Jurkat, Clone E6-1 (cell line): ENCODE measurements at regions not wholly inside any gene's neighbourhood (a gene's known extent, or its start where the extent isn't known, plus 50 kb on each side); places are given as distances from the start of the nearest gene placed in this dataset.
A peak's percentile ranks its signal among the peaks of the same experiment; 100 is the strongest.

Source experiments
- DNase-seq: peaks from one replicate; pipeline ENCODE4 v3.0.0-alpha.2; 2011; ENCODE audit warnings: low read depth, low spot score
- H3K4me3 ChIP-seq: 2 replicates; pipeline ENCODE4 v1.5.1; 2011; ENCODE audit warnings: mild to moderate bottlenecking, low read length, control low read depth, moderate library complexity

- no peak overlapping the region for H3K4me3 ChIP-seq
- DNase-seq = no peak
Measured at GRCh38 chr3:146818301-146818700, 213.2 kb upstream of the PLSCR5 start.

DNA sequence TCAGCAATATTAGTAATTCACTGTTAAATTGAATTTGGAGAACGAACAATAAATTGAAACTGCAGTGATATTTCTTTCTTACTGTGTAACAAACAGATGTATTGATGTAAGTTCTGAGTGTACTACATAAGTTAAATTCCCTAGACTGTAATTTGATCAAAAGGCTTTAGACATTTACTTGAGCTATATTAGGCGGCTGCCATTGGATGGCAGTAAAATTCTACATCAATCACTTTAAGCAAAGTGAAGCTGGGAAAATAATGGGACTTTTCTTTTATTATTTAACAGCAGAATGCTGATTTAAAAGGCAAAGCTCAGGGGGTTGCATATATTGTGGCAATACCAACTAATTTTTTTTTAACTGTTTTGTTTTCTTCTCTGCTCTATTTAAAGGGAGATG is 212.6 kb upstream of the PLSCR5 start:
- no peak overlapping the region for H3K4me3 ChIP-seq
- DNase-seq = peak; percentile 2

GRCh38 chr3:146814601-146815315 is 209.6 kb upstream of the PLSCR5 start:
- DNase-seq = no peak
- no peak overlapping the region for H3K4me3 ChIP-seq

GRCh38 chr3:146813496-146813895 is 208.3 kb upstream of the PLSCR5 start:
- no peak for DNase-seq
- H3K4me3 ChIP-seq = no peak overlapping the region

DNA sequence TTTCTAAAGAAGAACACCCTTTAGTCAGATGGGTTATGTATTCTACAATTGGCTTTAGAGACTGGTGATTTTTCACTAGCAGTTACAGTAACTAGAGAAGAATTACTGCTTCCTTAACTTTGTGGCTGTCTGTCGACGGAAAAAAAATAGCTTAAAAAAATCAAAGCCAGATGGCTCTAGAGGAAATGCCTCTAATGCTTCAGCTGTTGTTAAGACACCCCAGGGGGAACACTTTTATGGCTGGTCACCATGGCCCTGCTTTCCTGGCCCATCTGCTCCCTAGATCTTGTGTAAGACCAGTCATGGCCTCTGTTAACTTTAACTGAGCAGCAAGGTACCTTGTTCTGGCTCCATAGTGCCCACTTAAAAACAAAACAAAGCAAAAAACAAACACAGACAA is 198.6 kb upstream of the PLSCR5 start:
- H3K4me3 ChIP-seq = no peak overlapping the region
- no peak for DNase-seq

GRCh38 chr3:146801492-146801891 is 196.3 kb upstream of the PLSCR5 start:
- H3K4me3 ChIP-seq = no peak overlapping the region
- no peak for DNase-seq

DNA sequence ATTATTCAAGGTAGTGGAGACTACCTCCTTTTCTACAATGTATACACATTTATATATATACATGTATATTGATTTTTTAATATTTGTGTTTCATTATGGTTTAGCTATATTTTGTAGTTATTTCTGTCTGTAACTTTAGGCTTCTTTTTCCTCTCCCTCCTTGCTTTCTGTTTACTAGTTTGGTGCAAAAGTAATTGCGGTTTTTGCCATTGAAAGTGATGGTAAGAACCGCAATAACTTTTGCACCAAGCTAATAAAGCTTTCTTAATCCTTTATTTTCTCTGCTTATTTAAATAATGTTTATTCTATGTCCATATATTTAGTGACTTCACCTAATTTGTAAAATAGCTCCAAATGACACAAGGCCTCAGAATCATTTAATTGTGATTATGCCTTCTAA is 195.3 kb upstream of the PLSCR5 start:
- H3K4me3 ChIP-seq = no peak overlapping the region
- no peak for DNase-seq

- no peak for DNase-seq
Measured at GRCh38 chr3:146796078-146796477, 190.9 kb upstream of the PLSCR5 start.

DNA sequence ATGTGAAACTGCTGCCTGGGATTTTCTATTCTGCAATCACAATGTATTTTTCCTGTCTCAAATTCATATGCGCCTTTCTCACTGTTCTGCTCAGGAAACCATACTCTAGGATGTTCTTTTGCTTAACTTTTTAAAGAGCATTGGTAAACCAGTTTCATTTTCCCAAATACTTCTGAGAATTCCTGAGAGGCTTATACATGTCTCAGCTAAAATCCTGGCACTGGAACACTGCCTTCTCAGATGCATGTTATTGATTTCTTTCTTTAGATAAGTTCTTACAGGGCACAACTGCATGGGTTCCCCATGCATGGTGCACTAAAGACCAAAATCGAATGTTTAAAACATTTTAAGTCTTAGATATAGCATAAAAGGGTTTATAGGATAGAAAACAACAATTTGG is 178.3 kb upstream of the PLSCR5 start:
- no peak for DNase-seq
- no peak overlapping the region for H3K4me3 ChIP-seq

More at GRCh38 chr3:146796078-146796477, 190.9 kb upstream of the PLSCR5 start:
- H3K4me3 ChIP-seq = no peak overlapping the region

GRCh38 chr3:146781606-146782005 is 176.5 kb upstream of the PLSCR5 start:
- DNase-seq = no peak
- H3K4me3 ChIP-seq = no peak overlapping the region

DNA sequence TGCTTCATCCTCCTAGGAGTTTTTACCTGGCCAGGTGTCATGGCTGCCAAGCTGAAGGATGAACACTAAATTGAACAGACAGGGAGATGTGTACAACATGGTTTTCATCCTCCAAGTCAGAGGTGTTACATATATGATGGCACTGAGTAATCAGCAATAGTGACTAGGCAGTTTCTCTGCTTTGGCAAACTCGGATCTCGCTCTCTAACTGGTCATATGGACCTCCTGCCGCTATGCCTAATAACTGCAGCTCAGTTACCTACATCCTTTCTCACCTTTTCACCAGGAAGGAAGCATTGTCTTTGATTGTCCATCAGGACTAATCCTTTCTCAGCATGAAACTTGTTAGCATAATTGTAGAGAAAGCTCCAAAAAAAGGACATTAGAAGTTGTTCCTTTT is 175.9 kb upstream of the PLSCR5 start:
- DNase-seq = no peak
- H3K4me3 ChIP-seq = no peak overlapping the region

GRCh38 chr3:146780251-146780650 is 175.1 kb upstream of the PLSCR5 start:
- DNase-seq = no peak
- no peak overlapping the region for H3K4me3 ChIP-seq

GRCh38 chr3:146777941-146778340 is 172.8 kb upstream of the PLSCR5 start:
- no peak for DNase-seq
- H3K4me3 ChIP-seq = no peak overlapping the region

- no peak for DNase-seq
- no peak overlapping the region for H3K4me3 ChIP-seq
Measured at GRCh38 chr3:146772211-146772743, 167.1 kb upstream of the PLSCR5 start.

- H3K4me3 ChIP-seq = no peak overlapping the region
- no peak for DNase-seq
Measured at GRCh38 chr3:146770881-146771280, 165.7 kb upstream of the PLSCR5 start.

DNA sequence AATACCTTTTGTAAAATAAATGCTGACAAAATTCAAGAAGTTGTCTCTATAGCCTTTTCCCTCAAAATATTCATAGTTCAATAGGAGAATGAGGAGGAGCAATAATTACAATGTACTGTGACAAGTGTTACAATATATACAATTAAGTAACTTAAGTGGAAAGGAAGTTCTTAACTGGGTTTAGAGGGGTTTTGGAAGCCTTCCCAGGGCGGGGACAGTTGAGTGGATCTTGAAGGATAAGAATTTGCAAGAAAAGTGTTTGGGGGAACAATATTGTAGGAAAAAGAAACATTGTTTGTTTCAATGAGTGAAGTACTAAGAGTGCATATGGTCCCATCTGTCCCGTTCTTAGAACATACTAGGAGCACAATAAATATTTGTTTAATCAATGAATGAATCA is 165.2 kb upstream of the PLSCR5 start:
- DNase-seq = no peak
- no peak overlapping the region for H3K4me3 ChIP-seq

DNA sequence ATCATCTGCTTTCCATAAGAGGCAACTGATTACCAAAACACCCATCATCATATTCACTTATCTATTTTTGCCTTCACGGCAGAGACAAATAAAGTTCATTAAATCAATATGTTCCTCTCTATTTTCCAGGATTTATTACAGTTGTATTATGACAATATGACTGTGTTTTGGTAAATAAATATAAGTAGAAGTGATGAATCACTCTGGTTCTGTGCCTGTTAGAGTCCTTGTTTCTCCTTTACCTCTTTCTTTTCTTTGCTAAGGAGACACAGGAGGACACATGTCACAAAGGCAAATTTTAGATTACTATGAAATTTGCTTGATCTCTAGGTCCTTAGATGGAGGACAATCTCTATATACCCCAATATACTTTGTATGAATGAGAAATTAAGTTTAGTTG is 152.6 kb upstream of the PLSCR5 start:
- no peak for DNase-seq
- H3K4me3 ChIP-seq = no peak overlapping the region

DNA sequence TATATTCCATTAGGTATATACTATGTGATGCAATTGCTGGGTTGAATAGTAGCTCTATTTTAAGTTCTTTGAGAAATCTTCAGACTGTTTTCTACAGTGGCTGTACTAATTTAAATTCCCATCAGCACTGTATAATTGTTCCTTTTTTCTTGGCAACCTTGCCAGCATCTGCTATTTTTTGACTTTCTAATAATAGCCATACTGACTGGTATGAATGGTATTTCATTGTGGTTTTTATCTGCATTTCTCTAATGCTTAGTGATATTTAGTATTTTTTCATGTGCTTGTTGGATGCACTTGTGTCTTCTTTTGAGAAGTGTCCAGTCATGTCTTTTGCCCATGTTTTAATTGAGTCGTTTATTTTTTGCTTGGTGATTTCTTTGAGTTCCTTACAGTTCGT is 145.1 kb upstream of the PLSCR5 start:
- no peak for DNase-seq
- H3K4me3 ChIP-seq = no peak overlapping the region

DNA sequence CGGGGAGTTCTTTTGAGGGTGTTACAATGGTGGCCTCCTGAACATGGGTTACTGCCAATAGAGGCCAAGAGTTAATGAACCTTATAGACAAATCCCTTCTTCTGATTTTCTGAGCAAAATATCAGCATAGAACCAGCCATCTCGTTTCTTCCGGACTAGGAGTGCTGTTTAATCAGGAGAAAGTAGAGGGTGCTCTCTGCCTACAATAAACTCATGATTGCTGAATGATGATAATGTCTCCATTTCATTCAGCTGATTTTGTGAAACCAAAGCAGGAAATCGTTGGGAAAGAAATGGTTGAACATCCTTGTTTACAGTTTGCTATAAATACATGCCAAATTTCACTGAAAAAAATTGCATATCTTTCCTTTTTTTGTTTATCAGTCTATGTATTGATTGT is 142.8 kb upstream of the PLSCR5 start:
- peak; percentile 4 for DNase-seq
- no peak overlapping the region for H3K4me3 ChIP-seq

- DNase-seq = no peak
- no peak overlapping the region for H3K4me3 ChIP-seq
Measured at GRCh38 chr3:146747051-146747450, 141.9 kb upstream of the PLSCR5 start.

DNA sequence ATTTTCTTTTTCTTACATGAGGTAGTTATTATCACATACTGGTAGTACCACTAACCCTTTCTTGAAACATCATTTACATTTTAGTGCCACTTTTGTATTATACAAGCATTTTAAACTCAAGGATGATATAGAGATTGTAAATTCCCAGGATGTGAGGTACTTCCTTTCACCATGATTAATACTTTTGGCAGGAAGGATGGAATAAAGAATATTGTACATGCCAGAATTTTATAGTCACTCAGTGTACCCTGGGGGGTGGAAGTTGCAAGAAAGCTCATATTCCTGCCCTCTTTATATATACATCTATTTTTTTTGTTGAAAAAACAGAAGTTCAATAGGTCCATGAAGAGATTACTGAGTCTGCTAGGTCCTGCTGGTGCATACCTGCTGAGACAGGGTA is 141.0 kb upstream of the PLSCR5 start:
- DNase-seq = no peak
- no peak overlapping the region for H3K4me3 ChIP-seq
